GM20431 (cell line): ENCODE measurements at regions not wholly inside any gene's neighbourhood (a gene's known extent, or its start where the extent isn't known, plus 50 kb on each side); places are given as distances from the start of the nearest gene placed in this dataset.

Experiments used
- in situ Hi-C: fragments of 300-500 bp; cut with MseI, MboI; formaldehyde crosslinking; loops from one replicate; pipeline ENCODE4 v1.15.0; 2020; ENCODE audit warnings: low sequenced_read_pairs; ENCODE audit not compliant: unreplicated experiment

DNA sequence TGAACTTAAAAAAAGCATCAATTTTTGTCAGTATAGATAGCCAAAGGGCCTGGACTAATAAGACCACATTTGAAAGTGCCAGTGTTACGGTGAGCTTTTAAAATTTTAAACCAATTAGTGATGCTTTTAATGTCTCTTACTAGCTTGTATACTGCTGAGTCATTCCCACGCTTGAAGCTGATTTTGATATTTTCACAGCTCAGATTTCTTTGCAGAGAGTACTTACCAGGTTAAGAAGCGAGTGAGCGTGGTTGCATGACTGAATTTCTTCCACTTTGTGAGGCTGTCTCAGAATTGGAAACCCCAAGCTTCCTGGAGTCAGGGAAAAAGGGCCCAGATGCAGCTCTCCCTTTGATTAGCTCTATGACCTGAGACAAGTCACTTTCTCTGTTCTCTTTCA is 74.5 kb upstream of the NBEA start:
- in situ Hi-C loops, result no loop called here

DNA sequence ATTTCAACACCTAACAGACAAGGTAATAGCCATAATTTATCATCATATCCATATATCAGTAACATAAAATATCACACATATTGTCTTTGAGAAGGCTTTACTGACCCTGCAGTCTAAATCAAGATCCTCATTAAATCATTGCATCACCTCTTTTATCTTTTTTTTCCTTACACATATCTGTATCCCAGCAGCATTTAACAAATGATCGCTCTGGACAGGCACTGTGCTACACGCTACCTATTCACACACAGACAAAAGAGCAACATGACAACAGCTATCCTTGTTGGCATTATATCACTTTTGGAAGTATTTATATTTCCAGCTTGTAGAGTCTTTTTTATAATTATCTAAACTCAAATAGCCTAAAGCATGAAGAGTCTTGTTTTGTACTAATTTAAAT is 73.3 kb upstream of the NBEA start:
- in situ Hi-C loops, result no loop called here

DNA sequence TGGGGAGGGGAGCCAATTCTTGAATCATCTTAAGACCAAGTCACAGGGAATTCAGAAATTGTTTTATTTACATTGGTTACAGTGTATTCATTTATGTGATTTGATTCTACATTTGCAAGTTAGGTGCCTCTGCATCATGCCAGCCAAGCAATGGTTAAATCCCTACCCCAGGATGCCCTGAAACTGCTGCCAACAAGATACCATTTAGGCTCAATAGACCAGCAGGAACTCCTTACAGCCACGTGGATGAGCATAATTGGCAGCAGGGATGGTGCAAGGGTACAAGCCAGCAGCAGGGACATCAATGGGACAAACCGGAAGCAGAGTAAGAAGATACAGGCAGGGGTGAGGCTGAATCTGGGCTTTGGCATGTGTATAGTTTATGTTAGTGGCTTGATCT is 72.4 kb upstream of the NBEA start:
- in situ Hi-C loops, result no loop called here

DNA sequence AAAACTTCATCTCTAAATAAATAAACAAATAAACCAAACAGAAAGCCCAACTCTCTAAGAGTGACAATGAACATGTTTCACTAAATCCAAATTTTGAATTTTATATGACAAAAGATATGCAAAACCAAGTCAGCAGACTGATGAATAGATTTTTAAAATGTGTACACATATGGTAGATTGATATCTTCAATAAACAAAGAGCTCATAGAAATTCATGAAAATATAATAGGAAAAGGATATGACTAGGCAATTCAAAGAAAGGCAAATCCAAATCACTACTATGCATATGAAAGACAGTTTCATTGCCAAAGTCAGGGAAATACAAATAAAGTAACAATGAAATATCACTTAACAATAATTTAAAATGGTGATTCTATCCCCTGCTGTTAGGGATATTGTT is 63.7 kb upstream of the NBEA start:
- in situ Hi-C loops, result no loop called here

DNA sequence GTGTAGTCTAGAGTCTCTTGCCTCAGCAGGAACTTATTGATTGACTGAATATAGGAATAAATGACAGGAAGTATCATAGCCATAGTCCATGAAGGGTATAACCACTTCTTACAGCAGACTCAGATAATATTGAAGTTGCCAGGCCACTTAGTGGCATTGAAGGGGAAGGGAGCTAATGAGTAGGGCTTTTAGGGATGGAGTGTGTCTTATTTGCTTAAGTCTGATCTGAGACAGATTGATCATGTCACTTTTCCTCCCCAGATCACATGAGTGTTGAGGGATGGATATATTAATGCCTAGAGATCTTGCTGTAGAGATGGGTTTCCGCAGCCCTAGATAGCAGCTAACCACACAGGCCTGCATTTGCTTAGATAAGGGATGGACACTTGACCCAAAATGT is 62.2 kb upstream of the NBEA start:
- in situ Hi-C loops, result no loop called here

DNA sequence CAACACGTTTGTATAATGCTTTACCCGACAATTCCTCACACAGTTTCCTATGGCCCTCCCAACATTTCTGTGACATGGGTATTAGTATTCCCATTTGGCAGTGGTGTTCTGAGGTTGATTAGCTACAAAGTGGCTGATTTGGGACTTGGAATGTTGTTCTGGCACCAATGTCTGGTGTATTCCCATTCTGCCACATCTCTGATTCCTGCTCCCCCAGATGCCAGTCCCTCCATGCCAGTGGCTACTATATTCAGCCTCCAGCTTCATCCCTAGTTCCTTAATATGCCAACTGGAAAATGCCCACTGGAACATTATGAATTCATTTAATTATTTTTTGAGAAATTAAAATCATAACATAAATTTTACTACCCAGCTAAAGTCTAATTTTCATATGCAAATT is 60.6 kb upstream of the NBEA start:
- in situ Hi-C loops, result no loop called here

DNA sequence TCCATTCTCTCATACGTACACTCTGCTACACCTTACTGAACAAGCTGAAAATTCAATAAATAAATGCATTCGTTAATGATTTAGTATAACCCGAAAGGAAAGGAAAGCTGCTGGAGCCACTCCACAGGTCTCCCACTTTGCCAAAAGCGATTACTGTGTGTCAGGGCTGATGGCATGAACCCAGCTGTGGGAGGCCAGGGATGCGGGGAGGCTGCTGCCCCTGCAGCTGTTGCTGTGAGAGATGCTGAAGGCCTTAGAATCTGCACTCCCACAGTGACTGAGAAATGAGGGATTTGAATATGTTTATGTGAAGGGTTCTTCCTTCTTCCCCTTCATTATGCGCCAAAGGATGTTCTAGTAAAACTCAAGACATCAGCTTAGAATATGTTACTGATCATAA is 58.7 kb upstream of the NBEA start:
- in situ Hi-C loops, result no loop called here

DNA sequence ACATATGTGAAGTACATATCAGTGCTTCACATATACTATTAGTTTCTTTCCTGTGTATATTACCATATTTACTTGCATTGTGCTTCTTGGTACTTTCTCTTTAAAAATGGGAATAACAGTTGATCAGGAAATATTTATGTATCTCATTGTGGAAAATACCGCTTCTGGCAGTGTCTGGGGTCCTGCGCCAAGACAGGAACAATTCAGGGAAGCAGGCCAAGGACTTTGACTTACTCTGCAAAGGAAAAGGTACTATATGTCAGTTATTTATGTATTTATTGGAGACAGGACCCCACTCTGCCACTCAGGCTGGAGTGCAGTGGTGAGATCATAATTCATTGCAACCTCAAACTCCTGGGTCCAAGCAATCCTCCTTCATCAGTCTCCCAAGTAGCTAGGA is 57.7 kb upstream of the NBEA start:
- in situ Hi-C loops, result no loop called here

DNA sequence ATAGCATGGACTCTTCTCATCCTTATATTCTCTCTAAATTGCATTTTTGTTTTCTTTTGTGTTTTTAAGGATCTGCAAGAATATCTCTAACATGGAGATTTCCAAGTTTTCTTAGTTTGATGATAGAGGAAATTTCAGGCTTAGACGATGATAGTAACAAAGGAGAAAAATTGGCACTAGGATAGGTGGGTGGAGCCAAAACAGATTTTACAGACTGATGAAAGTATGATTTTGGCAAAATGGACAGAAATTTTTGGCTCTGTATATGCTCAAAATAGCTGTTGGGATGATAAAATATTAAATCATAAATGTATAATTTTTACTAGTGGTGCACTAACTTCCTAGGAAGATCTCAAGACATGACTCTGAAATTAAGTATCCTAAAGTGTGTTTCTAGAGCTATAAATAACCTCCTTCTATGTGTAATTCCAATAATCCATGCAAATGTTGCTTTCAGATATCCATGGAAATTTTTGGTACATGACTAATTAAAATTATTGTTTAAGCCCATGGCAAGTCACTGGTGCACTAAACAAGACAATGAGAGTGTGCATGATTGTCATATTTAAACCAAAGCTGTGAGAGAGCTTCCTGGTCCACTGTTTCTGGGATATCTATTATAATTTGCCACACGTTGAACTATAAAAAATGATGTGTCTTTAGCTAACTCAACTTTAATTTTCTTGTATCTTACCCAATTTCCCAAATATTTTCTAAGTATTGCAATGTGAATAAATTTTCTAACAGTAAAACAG is 55.8 kb upstream of the NBEA start:
- in situ Hi-C loops, result no loop called here

DNA sequence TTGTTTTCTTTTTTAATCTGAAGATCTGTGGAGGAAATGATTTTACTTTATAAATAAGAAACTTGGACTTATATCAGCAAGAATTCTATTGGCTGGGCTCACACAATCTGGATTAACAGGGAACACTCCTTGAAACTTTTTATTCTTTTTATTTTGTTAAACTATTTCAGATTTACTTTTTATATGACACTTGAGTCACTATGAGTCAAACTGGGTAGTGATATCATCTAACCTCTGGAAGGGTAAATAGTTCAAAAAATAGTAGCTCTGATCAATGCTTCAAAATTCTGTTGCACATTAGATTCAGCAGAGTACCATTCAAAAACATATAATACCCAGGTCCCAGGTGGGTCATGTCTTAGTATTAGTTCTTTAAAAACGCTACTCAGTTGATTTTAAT is 55.1 kb upstream of the NBEA start:
- in situ Hi-C loops, result no loop called here
